ENCODE measurements at regions not wholly inside any gene's neighbourhood (a gene's known extent, or its start where the extent isn't known, plus 50 kb on each side); places are given as distances from the start of the nearest gene placed in this dataset.

- Histone ChIP-seq H3K4me1 (ENCODE audit: control insufficient read depth in 1 of 2, extremely low read depth in 1 of 2, insufficient read depth in 2 of 2, low read length in 2 of 2) (peaks cover 2 to 14% of the 10 kb centered on the region in 2 experiments), H3K27me3 (replicated peaks in 1 of 2; ENCODE audit: control insufficient read depth in 2 of 2, extremely low read depth in 1 of 2, insufficient read depth in 2 of 2, low read length in 1 of 2) (peaks cover 0 to 25% of the 10 kb centered on the region in 2 experiments), H3K36me3 (ENCODE audit: control insufficient read depth in 2 of 2, extremely low read depth in 1 of 2, insufficient read depth in 1 of 2, low read length in 1 of 2) (no peaks in the 10 kb centered on the region), H3K4me3 (ENCODE audit: control insufficient read depth in 1 of 2, extremely low read depth in 1 of 2, low read length in 1 of 2) (no peak overlapping the region), H3K27ac (ENCODE audit: low read length) (no peak overlapping the region), H3K9me3 (no peaks in the 10 kb centered on the region)
- ChIA-PET CTCF (interaction anchor here (0.6 to 2.1 kb wide), 6 partner anchors 8 to 1197 kb away, joined by 3 to 9 read pairs (median 6); no protein-coding TSS in a partner anchor), POLR2A (no interaction called here)
- DNase-seq (no peak), ATAC-seq (replicated peaks in 1 of 4) (no peak)
- Mint-ChIP-seq H3K4me1 (peaks cover 6 to 25% (median 9%) of the 10 kb centered on the region in 3 donors), H3K9me3 (no peaks in the 10 kb centered on the region), H3K4me3 (no peak overlapping the region), H3K27me3 (peaks cover 0 to 5% of the 10 kb centered on the region in 2 donors), H3K36me3 (no peaks in the 10 kb centered on the region), H3K27ac (no peak overlapping the region)
- WGBS (ENCODE audit: insufficient coverage), result 72% methylated on average over 10 of the region's 11 CpGs
These were observed 59.9 kb upstream of the POU2AF1 start for GRCh38 chr11:111438846-111439520.

DNA sequence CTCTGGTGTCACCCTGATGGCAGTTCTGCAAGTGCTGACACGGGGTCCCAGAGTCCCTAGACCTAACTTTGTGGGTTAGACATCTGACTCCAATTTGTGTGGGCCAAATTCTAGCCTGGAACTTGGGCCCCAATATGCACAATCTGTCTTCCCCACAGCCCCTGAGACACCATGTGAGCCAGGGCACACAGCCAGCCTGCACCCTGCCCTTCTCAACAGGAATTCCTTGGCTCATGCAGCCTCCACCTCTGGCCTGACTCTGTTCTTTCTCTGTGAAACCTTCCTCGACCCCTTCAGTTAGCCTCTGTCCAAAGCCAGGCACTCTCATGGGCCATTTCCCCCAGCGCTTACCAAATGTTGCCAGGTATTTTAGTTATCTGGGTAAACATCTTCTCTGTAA, 59.1 kb upstream of the POU2AF1 start:
- Histone ChIP-seq H3K27me3 (replicated peaks in 1 of 2; ENCODE audit: control insufficient read depth in 2 of 2, extremely low read depth in 1 of 2, insufficient read depth in 2 of 2, low read length in 1 of 2) (peaks cover 0 to 25% of the 10 kb centered on the region in 2 experiments), H3K27ac (ENCODE audit: low read length) (no peak overlapping the region), H3K36me3 (ENCODE audit: control insufficient read depth in 2 of 2, extremely low read depth in 1 of 2, insufficient read depth in 1 of 2, low read length in 1 of 2) (no peaks in the 10 kb centered on the region), H3K4me3 (ENCODE audit: control insufficient read depth in 1 of 2, extremely low read depth in 1 of 2, low read length in 1 of 2) (no peak overlapping the region), H3K4me1 (ENCODE audit: control insufficient read depth in 1 of 2, extremely low read depth in 1 of 2, insufficient read depth in 2 of 2, low read length in 2 of 2) (peaks cover 2 to 14% of the 10 kb centered on the region in 2 experiments), H3K9me3 (no peaks in the 10 kb centered on the region)
- Mint-ChIP-seq H3K36me3 (no peaks in the 10 kb centered on the region), H3K4me3 (no peak overlapping the region), H3K27me3 (peaks cover 0 to 5% of the 10 kb centered on the region in 2 donors), H3K9me3 (no peaks in the 10 kb centered on the region), H3K4me1 (peaks cover 6 to 22% (median 9%) of the 10 kb centered on the region in 3 donors), H3K27ac (no peak overlapping the region)
- ATAC-seq (replicated peaks in 1 of 4) (no peak), DNase-seq (no peak)
- POLR2A ChIA-PET, result no interaction called here
- 78% methylated on average over 1 of the region's 3 CpGs for WGBS (ENCODE audit: insufficient coverage)
- CTCF ChIA-PET, result interaction anchor here (0.6 to 2.1 kb wide), 6 partner anchors 8 to 1196 kb away, joined by 3 to 9 read pairs (median 4); no protein-coding TSS in a partner anchor

DNA sequence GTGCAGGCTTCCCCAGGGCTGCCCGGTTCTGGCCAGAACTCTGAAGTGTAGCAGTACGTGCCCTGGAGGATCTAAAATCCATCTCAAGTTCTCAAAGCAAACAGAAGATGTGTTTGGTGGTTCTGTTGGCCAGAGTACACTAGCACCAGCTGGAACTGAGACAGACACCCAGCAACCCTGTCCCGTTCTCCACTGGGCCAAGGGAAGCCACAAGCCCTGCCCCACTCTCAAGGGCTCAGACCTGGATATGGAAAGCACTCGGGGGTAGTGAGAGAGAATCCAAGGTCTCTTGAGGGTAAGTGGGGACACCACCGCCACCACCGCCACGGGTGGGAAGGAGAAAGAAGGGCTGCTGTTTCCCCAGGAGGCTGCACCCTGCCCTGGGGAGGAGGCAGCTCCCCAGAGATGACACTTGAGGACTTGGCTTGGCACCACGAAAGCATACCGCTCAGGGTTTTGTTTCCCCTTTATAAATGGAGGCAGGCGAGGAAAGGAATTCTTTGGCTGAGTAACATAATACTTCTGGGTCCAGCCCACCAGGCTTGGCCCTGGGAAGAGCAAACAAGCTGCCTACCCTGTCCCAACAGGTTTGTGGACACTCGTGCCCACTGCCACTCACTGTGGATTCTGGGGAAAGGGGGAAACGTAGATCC, 56.1 kb upstream of the POU2AF1 start:
- Histone ChIP-seq H3K4me3 (ENCODE audit: control insufficient read depth in 1 of 2, extremely low read depth in 1 of 2, low read length in 1 of 2) (no peak overlapping the region), H3K27ac (ENCODE audit: low read length) (no peak overlapping the region), H3K27me3 (replicated peaks in 1 of 2; ENCODE audit: control insufficient read depth in 2 of 2, extremely low read depth in 1 of 2, insufficient read depth in 2 of 2, low read length in 1 of 2) (peaks cover 0 to 25% of the 10 kb centered on the region in 2 experiments), H3K9me3 (no peaks in the 10 kb centered on the region), H3K36me3 (ENCODE audit: control insufficient read depth in 2 of 2, extremely low read depth in 1 of 2, insufficient read depth in 1 of 2, low read length in 1 of 2) (no peaks in the 10 kb centered on the region), H3K4me1 (ENCODE audit: control insufficient read depth in 1 of 2, extremely low read depth in 1 of 2, insufficient read depth in 2 of 2, low read length in 2 of 2) (peaks cover 2 to 12% of the 10 kb centered on the region in 2 experiments)
- peaks cover 5 to 8% of the 10 kb centered on the region in 2 donors for H3K27me3 Mint-ChIP-seq
- CTCF ChIA-PET, result interaction anchor here (0.6 to 1.4 kb wide), 4 partner anchors 11 to 1102 kb away, joined by 3 to 8 read pairs (median 5); no protein-coding TSS in a partner anchor
- H3K27ac Mint-ChIP-seq, result no peak overlapping the region
- no peak for ATAC-seq (replicated peaks in 1 of 4)
- DNase-seq, result no peak
- H3K4me3 Mint-ChIP-seq, result no peak overlapping the region
- H3K9me3 Mint-ChIP-seq, result no peaks in the 10 kb centered on the region
- 100% methylated on average over 2 of the region's 12 CpGs for WGBS (ENCODE audit: insufficient coverage)
- POLR2A ChIA-PET, result no interaction called here
- H3K4me1 Mint-ChIP-seq, result peaks cover 6 to 18% (median 9%) of the 10 kb centered on the region in 3 donors
- H3K36me3 Mint-ChIP-seq, result no peaks in the 10 kb centered on the region

DNA sequence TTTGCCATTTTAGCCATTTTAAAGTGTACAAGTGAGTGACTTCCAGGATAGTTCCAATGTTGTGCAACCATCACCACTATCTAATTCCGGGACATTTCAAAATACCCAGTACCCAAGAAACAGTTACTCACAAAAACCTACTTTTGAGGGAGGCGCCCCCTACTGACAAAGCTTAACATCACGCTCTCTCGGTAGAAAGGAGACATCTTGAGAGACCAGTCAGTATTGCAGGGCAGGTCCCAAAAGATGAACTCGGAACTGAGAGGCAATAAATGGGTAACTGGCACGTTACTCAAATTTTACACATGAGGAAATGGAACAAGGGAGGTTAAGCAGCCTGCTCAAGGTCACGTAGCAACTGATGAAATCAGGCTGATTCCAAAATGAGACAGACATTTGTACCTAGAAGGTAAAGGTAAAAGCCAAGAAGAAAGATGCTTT, 50.0 kb upstream of the POU2AF1 start:
- no peak overlapping the region for H3K27ac ChIP-seq (ENCODE audit: low read length)
- Mint-ChIP-seq H3K9me3 (no peaks in the 10 kb centered on the region), H3K27ac (no peak overlapping the region), H3K4me1 (no peaks in the 10 kb centered on the region), H3K4me3 (no peak overlapping the region), H3K27me3 (peaks cover 3 to 5% of the 10 kb centered on the region in 2 donors), H3K36me3 (no peaks in the 10 kb centered on the region)
- H3K27me3 ChIP-seq (replicated peaks in 1 of 2; ENCODE audit: control insufficient read depth in 2 of 2, extremely low read depth in 1 of 2, insufficient read depth in 2 of 2, low read length in 1 of 2), result no peaks in the 10 kb centered on the region
- H3K9me3 ChIP-seq, result no peaks in the 10 kb centered on the region
- H3K4me1 ChIP-seq (ENCODE audit: control insufficient read depth in 1 of 2, extremely low read depth in 1 of 2, insufficient read depth in 2 of 2, low read length in 2 of 2), result no peaks in the 10 kb centered on the region
- no peaks in the 10 kb centered on the region for H3K36me3 ChIP-seq (ENCODE audit: control insufficient read depth in 2 of 2, extremely low read depth in 1 of 2, insufficient read depth in 1 of 2, low read length in 1 of 2)
- POLR2A ChIA-PET, result interaction anchor here in 1 of 2 donors (1.0 kb wide), 1 partner anchor 20 kb away, joined by 3 read pairs; no protein-coding TSS in a partner anchor
- CTCF ChIA-PET, result interaction anchor here (0.5 to 1.9 kb wide), 14 partner anchors 8 to 1710 kb away, joined by 3 to 10 read pairs (median 3); no protein-coding TSS in a partner anchor
- ATAC-seq (replicated peaks in 1 of 4) (peak in 1 of 4 experiments; percentile 52), DNase-seq (peak in 23 of 35 experiments; percentile 9 to 65 (median 35))
- H3K4me3 ChIP-seq (ENCODE audit: control insufficient read depth in 1 of 2, extremely low read depth in 1 of 2, low read length in 1 of 2), result no peak overlapping the region
- WGBS (ENCODE audit: insufficient coverage), result 44% methylated on average over 6 of the region's 7 CpGs

All from T-cell (primary cell).